GM10266 (cell line): ENCODE measurements at regions not wholly inside any gene's neighbourhood (a gene's known extent, or its start where the extent isn't known, plus 50 kb on each side); places are given as distances from the start of the nearest gene placed in this dataset.

ENCODE experiments used
- DNase-seq: peaks from one replicate; pipeline ENCODE4 v3.0.0; 2012; ENCODE audit errors: extremely low spot score
- TF ChIP-seq, protein P1 (sequence below): IDR thresholded peaks from 2 replicates; pipeline ENCODE4 v1.5.1; 2012; ENCODE audit warnings: mild to moderate bottlenecking, low read depth; ENCODE audit not compliant: control insufficient read depth, insufficient read depth; ENCODE audit errors: missing control alignments

DNA sequence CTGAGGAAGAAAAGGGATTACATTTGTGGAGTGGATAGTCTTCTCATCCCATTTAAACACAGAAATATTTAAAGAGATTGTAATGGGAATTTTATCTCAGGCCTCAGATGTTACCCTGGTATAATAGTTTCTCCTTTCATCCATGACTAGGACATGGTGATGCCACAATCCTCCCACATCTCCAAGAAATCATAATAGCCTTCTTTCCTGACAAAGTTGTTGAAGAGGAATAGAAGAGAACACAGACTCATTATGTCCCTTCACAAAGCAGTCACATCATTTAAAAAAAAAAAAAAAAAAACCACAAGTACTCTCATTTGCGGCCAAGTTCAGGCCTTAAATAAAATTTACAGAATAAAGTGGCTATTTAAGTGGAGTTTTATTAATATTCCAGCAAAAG is 359.6 kb downstream of the DEPDC1B start:
- TF ChIP-seq, protein P1, sequence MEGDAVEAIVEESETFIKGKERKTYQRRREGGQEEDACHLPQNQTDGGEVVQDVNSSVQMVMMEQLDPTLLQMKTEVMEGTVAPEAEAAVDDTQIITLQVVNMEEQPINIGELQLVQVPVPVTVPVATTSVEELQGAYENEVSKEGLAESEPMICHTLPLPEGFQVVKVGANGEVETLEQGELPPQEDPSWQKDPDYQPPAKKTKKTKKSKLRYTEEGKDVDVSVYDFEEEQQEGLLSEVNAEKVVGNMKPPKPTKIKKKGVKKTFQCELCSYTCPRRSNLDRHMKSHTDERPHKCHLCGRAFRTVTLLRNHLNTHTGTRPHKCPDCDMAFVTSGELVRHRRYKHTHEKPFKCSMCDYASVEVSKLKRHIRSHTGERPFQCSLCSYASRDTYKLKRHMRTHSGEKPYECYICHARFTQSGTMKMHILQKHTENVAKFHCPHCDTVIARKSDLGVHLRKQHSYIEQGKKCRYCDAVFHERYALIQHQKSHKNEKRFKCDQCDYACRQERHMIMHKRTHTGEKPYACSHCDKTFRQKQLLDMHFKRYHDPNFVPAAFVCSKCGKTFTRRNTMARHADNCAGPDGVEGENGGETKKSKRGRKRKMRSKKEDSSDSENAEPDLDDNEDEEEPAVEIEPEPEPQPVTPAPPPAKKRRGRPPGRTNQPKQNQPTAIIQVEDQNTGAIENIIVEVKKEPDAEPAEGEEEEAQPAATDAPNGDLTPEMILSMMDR: no peak
- DNase-seq: no peak

DNA sequence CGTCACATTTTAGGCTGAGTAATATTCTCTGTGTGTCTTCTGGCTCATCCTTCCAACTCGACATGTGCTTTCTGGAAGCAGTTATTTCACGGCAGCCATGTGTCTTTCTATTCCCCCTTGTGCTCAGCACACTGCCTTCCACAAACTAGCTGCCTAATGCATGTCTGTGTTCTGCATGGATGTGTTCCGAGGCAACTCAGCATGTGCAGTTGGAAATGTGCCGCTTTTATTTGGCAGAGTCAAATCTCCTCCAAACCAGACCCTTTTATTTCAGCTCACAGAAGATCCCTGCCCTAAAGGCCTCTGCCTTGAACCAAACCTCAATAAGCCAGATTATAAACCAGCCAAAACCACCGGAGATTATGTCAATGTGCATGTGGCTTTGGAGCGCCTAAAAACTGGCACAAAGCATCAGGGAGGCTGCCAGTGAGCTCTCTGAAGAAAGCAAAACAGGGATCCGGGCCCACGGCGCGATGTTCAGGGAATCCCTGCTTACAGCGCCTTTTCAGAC is 360.2 kb downstream of the DEPDC1B start:
- DNase-seq: no peak
- TF ChIP-seq, protein P1: no peak

DNA sequence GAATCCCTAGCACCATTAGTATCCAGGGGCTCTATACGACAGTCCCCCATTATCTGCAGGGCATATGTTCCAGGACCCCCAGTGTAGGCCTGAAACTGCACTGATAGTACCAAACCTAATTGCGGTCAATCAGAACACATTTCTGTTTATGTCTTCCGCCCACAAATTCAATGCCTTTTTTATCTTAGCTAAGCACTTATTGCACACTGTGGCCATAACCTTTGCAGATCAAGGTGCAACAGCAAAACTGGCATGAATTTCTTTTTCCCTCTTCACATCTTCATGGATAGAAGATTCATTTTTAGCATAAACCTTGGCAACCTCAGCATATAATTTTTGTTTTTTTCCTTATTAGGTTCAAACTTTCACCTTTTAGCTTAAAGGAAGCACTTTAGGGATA is 361.1 kb downstream of the DEPDC1B start:
- DNase-seq: no peak
- TF ChIP-seq, protein P1: no peak

DNA sequence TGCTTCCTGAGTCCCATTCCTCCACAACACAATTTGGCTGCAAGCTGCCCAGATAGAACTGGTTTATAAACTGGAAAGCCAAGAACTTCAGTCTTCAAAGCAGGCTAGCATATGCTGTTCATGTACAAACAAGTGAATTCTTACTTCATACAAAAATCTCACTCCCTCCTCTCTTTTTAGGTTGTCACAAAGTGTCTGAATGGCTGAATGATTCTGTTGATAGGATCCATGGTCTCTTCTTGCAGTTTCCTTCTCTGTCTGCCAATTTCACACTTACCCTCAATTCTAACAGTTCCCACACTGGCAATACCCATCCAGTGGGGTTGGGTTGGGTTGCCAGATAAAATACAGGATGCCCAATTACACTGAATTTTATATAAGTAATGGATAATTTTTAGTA is 363.5 kb downstream of the DEPDC1B start:
- TF ChIP-seq, protein P1: no peak
- no peak for DNase-seq

DNA sequence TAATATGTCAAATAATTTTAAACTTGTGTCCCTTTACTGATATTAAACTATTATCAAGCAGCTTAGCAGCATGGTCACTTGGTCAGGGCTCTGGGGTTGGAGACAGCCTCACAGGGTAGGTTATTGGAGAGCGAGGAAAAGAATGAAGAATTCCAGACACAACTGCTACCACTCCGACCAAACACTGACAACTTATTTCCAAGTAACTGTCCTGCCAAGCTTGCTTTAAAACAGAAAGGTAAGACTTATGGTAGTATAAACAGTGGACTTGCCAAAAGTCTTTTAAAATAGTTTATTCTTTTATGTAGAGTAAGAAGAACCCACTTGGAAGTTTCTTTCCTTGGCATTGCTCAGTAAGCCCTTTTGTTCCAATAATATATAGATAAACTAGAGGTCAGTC is 364.1 kb downstream of the DEPDC1B start:
- no peak for DNase-seq
- TF ChIP-seq, protein P1: no peak

DNA sequence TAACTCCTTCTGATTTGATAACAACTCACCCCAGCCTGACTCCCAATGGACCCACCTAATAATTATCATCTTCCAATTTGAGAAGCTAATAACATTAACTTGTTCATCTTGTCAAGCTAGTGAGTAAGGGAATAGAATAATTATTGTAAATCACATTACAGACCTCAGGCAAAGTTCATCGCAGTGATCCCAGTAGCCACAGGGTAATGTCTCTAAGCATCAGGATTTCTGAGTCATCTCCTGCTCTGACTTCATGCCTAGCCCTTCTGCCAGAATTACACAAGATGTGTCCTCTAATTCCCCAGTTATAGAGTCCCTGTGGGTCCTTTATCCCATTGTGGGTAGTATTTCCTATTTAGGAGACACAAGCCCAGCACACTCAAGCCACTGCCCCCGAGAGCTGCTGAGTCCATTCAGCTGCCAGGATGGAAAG is 365.7 kb downstream of the DEPDC1B start:
- DNase-seq: no peak
- TF ChIP-seq, protein P1: no peak

DNA sequence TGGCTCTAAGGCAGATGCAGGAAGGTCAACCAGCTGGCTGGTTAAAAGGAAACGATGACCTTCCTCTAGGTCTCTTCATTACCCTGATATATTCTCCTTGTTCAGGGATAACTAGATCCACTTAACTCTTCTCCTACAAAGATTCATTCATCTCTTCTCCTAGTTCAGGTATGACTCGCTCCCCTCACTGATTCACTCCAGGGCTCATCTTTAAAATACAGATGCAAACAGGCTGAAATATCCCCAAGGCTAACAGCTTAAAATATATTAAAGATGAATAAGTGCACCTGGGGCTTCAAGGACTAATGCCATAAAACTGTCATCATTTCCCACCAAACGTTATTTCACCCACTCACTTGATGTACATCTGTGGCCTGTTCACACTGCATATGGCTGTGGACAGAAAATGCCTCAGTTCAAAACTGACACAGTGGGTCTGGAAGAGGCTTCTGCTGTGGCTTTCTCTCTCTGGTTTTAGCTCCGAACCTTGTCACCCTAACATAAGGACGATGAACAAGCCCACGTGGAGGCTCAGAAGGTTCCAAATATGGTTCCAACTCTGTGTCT is 366.9 kb downstream of the DEPDC1B start:
- DNase-seq: no peak
- TF ChIP-seq, protein P1: no peak
